ENCODE measurements at regions not wholly inside any gene's neighbourhood (a gene's known extent, or its start where the extent isn't known, plus 50 kb on each side); places are given as distances from the start of the nearest gene placed in this dataset.

- DNase-seq, result no peak
Measured at GRCh38 chr16:85348065-85348840, 236.0 kb upstream of the CIBAR2 start.

- DNase-seq, result no peak
Measured at GRCh38 chr16:85348911-85349334, 236.7 kb upstream of the CIBAR2 start.

GRCh38 chr16:85349365-85350145 is 237.3 kb upstream of the CIBAR2 start:
- no peak for DNase-seq

- no peak for DNase-seq
Measured at GRCh38 chr16:85350146-85350728, 238.0 kb upstream of the CIBAR2 start.

- DNase-seq, result no peak
Measured at GRCh38 chr16:85350973-85351372, 238.7 kb upstream of the CIBAR2 start.

GRCh38 chr16:85353013-85353412 is 240.7 kb upstream of the CIBAR2 start:
- DNase-seq, result no peak

- DNase-seq, result no peak
Measured at GRCh38 chr16:85353839-85354685, 241.8 kb upstream of the CIBAR2 start.

- no peak for DNase-seq
Measured at GRCh38 chr16:85354686-85355514, 242.6 kb upstream of the CIBAR2 start.

GRCh38 chr16:85355515-85355837 is 243.2 kb upstream of the CIBAR2 start:
- no peak for DNase-seq

GRCh38 chr16:85356157-85356556 is 243.9 kb upstream of the CIBAR2 start:
- no peak for DNase-seq

- no peak for DNase-seq
Measured at GRCh38 chr16:85357323-85357722, 245.1 kb upstream of the CIBAR2 start.

GRCh38 chr16:85357924-85358505 is 245.7 kb upstream of the CIBAR2 start:
- no peak for DNase-seq

GRCh38 chr16:85358704-85359146 is 246.5 kb upstream of the CIBAR2 start:
- DNase-seq, result no peak

GRCh38 chr16:85359147-85359822 is 247.0 kb upstream of the CIBAR2 start:
- DNase-seq, result no peak

- DNase-seq, result no peak
Measured at GRCh38 chr16:85360323-85361277, 248.3 kb upstream of the CIBAR2 start.

- DNase-seq, result no peak
Measured at GRCh38 chr16:85361441-85362118, 249.3 kb upstream of the CIBAR2 start.

GRCh38 chr16:85362443-85362842 is 250.2 kb upstream of the CIBAR2 start:
- DNase-seq, result no peak

GRCh38 chr16:85363427-85363826 is 249.7 kb upstream of the GSE1 start:
- DNase-seq, result no peak

GRCh38 chr16:85363881-85364280 is 249.2 kb upstream of the GSE1 start:
- DNase-seq, result no peak

Data from CD4-positive, alpha-beta T cell treated with Interleukin-6 for 4 hours (primary cell).